K562 (cell line): ENCODE measurements at regions not wholly inside any gene's neighbourhood (a gene's known extent, or its start where the extent isn't known, plus 50 kb on each side); places are given as distances from the start of the nearest gene placed in this dataset.

Experiments used
- ATAC-seq: fragments of 200-7000 bp; cut with Tn5 transposase; 3 replicates; pipeline ENCODE4 v1.9.1; 2020; ENCODE audit warnings: moderate library complexity
- BruUV-seq: library from RNA; stranded (reverse); fragments of 400-500 nt; replicated peaks from 2 replicates; lab custom pipeline; 2021; lab: Mats Ljungman, UMichigan
- CTCF ChIA-PET: fragments of 300-600 bp; formaldehyde crosslinking; extraction: SDS; loops from one replicate; lab custom pipeline; 2021; ENCODE audit warnings: low intra/inter-chr PET ratio; lab: Yijun Ruan, JAX
- POLR2A ChIA-PET: fragments of 300-600, 350-650 bp; sonication (Branson Sonifier 250); formaldehyde crosslinking; extraction: SDS; loops from one replicate; lab custom pipeline; 2021; ENCODE audit warnings: antibody characterized with exemption, inconsistent platforms; lab: Yijun Ruan, JAX
- DNase-seq, 4 experiments: peaks; one replicate each; pipeline versions ENCODE4 v3.0.0 to v3.0.0-alpha.2; 2011 to 2018; ENCODE audit warnings: low spot score in 3 of 4, mixed read lengths in 3 of 4; ENCODE audit errors: extremely low read depth in 1 of 4
- FAIRE-seq: peaks from 2 replicates; lab custom pipeline; 2011; peaks lifted over from hg19 to GRCh38; lab: Jason Lieb, UNC
- H2AFZ ChIP-seq: 2 replicates; pipeline ENCODE4 v1.6.0; 2011; ENCODE audit warnings: low read depth, low read length, control low read depth, inconsistent platforms
- H3K27ac ChIP-seq: fragments of 200-600 bp; 3 replicates; pipeline ENCODE4 v1.8.0; 2011; ENCODE audit warnings: low read depth, mild to moderate bottlenecking, control low read depth, inconsistent platforms, low read length, moderate library complexity, mixed read lengths; ENCODE audit errors: extremely low read depth
- H3K27me3 ChIP-seq, 2 experiments: fragments of 300-600 bp in 1 of 2; 2 replicates in 1 of 2; 3 replicates in 1 of 2; pipeline versions ENCODE4 v1.6.0 to v1.8.0; 2011; ENCODE audit warnings: inconsistent platforms in 2 of 2, low read length in 2 of 2, mild to moderate bottlenecking in 1 of 2, mixed read lengths in 1 of 2, moderate library complexity in 1 of 2; ENCODE audit not compliant: control insufficient read depth in 2 of 2, insufficient read depth in 2 of 2
- H3K36me3 ChIP-seq: fragments of 300-600 bp; 3 replicates; pipeline ENCODE4 v1.8.0; 2011; ENCODE audit warnings: mild to moderate bottlenecking, low read length, inconsistent platforms; ENCODE audit not compliant: control insufficient read depth, insufficient read depth
- H3K4me1 ChIP-seq, 2 experiments: fragments of 200-600 bp in 1 of 2; replicated peaks in 1 of 2; 2 replicates in 1 of 2; 3 replicates in 1 of 2; pipeline versions ENCODE4 v1.5.1 to v1.8.0; 2011; ENCODE audit warnings: inconsistent platforms in 2 of 2, low read length in 2 of 2, mild to moderate bottlenecking in 1 of 2, mixed read lengths in 1 of 2, moderate library complexity in 1 of 2; ENCODE audit not compliant: control insufficient read depth in 2 of 2, insufficient read depth in 2 of 2
- H3K4me2 ChIP-seq: 2 replicates; pipeline ENCODE4 v1.6.1; 2011; ENCODE audit warnings: low read length, control low read depth, inconsistent platforms, mixed read lengths; ENCODE audit not compliant: insufficient read depth
- H3K4me3 ChIP-seq: fragments of 200-600 bp; sonication (generic), shearing (Covaris generic); 2 replicates; pipeline ENCODE4 v1.5.1; 2016; ENCODE audit warnings: control low read depth, inconsistent platforms
- H3K79me2 ChIP-seq: fragments of 200-600 bp; 3 replicates; pipeline ENCODE4 v1.8.0; 2011; ENCODE audit warnings: low read length, inconsistent platforms; ENCODE audit not compliant: control insufficient read depth, insufficient read depth
- H3K9ac ChIP-seq, 2 experiments: 2 replicates each; pipeline versions ENCODE4 v1.6.0 to v1.6.1; 2011; ENCODE audit warnings: low read depth in 2 of 2, low read length in 2 of 2, control low read depth in 1 of 2, inconsistent platforms in 1 of 2, mild to moderate bottlenecking in 1 of 2, mixed read lengths in 1 of 2; ENCODE audit not compliant: insufficient read depth in 1 of 2
- H3K9me1 ChIP-seq: one replicate; pipeline ENCODE4 v1.6.0; 2011; ENCODE audit warnings: inconsistent platforms, mild to moderate bottlenecking, low read length, moderate library complexity; ENCODE audit not compliant: control insufficient read depth, insufficient read depth
- H3K9me3 ChIP-seq: replicated peaks from 2 replicates; pipeline ENCODE4 v1.5.1; 2011; ENCODE audit warnings: low read depth, low read length, inconsistent platforms; ENCODE audit not compliant: control insufficient read depth, insufficient read depth
- H4K20me1 ChIP-seq: replicated peaks from 2 replicates; pipeline ENCODE4 v1.6.1; 2011; ENCODE audit warnings: low read length, inconsistent platforms, mixed read lengths; ENCODE audit not compliant: control insufficient read depth, insufficient read depth
- CBX5 ChIP-seq: IDR thresholded peaks from 2 replicates; pipeline ENCODE4 v1.6.1; 2014; ENCODE audit warnings: low read depth, borderline replicate concordance
- FOXJ3 ChIP-seq: sonication (generic); formaldehyde crosslinking; IDR thresholded peaks from 2 replicates; pipeline ENCODE4 v1.4.0; 2020; ENCODE audit warnings: mild to moderate bottlenecking, missing genetic modification reagents
- LEF1 ChIP-seq: fragments of 450-650 bp; IDR thresholded peaks from 2 replicates; pipeline ENCODE4 v1.6.1; 2016; ENCODE audit warnings: mild to moderate bottlenecking
- NR1H2 ChIP-seq: sonication (generic); formaldehyde crosslinking; IDR thresholded peaks from 2 replicates; pipeline ENCODE4 v1.4.0; 2020; ENCODE audit warnings: mild to moderate bottlenecking, missing genetic modification reagents
- PBX2 ChIP-seq, 2 experiments: IDR thresholded peaks in 1 of 2; conservative IDR thresholded peaks in 1 of 2; 2 replicates each; pipeline ENCODE4 v1.6.1; 2016; ENCODE audit warnings: low read depth in 2 of 2, mild to moderate bottlenecking in 1 of 2, missing compliant biosample characterization in 1 of 2, missing genetic modification characterization in 1 of 2, moderate library complexity in 1 of 2
- ZNF395 ChIP-seq: fragments of 200-800 bp; sonication (Bioruptor generic); IDR thresholded peaks from 2 replicates; pipeline ENCODE4 v1.6.1; 2017; ENCODE audit warnings: missing genetic modification characterization, missing compliant biosample characterization
- ZNF444 ChIP-seq: fragments of 250-450 bp; sonication (Bioruptor Pico); IDR thresholded peaks from 2 replicates; pipeline ENCODE4 v1.4.0; 2020; ENCODE audit warnings: mild to moderate bottlenecking, moderate library complexity
- WGBS: fragments of 100-300 bp; shearing (Covaris generic); methylation state at CpG from one replicate; pipeline ENCODE4 v1.1.6; 2016; ENCODE audit warnings: low coverage, mixed read lengths; ENCODE audit not compliant: insufficient coverage; ENCODE audit errors: missing lambda C conversion rate; 5-methylcytosine and 5-hydroxymethylcytosine counted together
- in situ Hi-C: fragments of 300-500 bp; cut with MboI; formaldehyde crosslinking; loops from 4 replicates; pipeline ENCODE4 v1.15.0; 2018; ENCODE audit warnings: inconsistent platforms, mixed read lengths
- intact Hi-C: fragments of 100-400 bp; cut with micrococcal nuclease; formaldehyde crosslinking; loops from 2 replicates; pipeline ENCODE4 v1.14.2; 2022

DNA sequence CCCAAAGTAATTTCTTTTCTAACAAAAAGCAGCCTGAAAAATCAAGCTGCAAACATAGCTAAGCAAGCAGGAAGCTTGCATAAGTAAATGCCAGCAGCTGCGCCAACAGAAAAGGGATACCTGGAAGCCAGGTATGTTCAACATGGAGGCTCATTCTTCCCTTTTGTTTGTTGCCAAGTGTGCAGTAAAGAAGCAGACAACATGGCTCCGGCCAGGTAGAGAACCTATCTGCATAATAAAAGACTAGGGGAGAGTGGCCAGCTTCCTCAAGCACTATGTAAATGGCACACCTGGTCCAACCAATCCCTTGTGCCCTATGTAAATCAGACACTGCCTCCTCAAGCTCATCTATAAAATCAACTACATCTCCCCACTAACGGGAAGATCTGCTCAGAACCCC, 1407.0 kb downstream of the CDH11 start (continued):
- TF ChIP-seq LEF1 = no peak
- no peak for TF ChIP-seq ZNF444 (CRISPR knock-in tag)
- TF ChIP-seq ZNF395 (CRISPR knock-in tag) = no peak
- TF ChIP-seq FOXJ3 (CRISPR knock-in tag) = no peak
- TF ChIP-seq CBX5 = no peak

DNA sequence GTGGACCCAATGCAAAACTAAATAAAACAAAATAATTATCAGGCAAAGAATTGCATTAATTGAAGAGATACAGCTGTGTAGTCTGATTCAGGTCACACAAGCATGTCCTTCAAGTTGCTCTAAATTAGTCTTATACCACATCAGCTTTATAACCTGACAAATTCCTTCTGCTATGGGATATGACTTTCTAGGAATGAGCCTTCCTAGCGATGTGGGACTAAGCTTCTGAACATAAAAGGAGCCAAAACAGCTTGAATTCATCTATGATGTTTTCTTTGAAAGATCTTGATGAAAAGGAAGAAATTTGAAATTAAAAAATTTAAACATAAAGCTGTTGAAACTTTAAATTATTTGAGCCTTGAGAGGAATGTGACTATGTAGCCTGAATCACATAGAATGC, 1409.1 kb downstream of the CDH11 start:
- no peak for TF ChIP-seq NR1H2 (CRISPR knock-in tag)
- no peak for TF ChIP-seq PBX2 (CRISPR knock-in tag; IDR thresholded peaks at IDR 0.05; ENCODE audit: low read depth)
- TF ChIP-seq PBX2 (tag; conservative IDR thresholded peaks at IDR 0.05; ENCODE audit: low read depth) = no peak
- TF ChIP-seq, all 486 proteins: peak for 0
- FAIRE-seq (no peak), DNase-seq (no peak), ATAC-seq (no peak)
- Histone ChIP-seq H4K20me1 (no peaks in the 10 kb centered on the region), H3K9me1 (no peaks in the 10 kb centered on the region), H3K4me2 (no peak overlapping the region), H3K9me3 (no peaks in the 10 kb centered on the region), H3K36me3 (no peaks in the 10 kb centered on the region), H3K9ac (no peak overlapping the region), H3K79me2 (no peaks in the 10 kb centered on the region), H2AFZ (no peak overlapping the region), H3K4me1 (no peaks in the 10 kb centered on the region), H3K27ac (no peak overlapping the region), H3K27me3 (no peaks in the 10 kb centered on the region), H3K4me3 (no peak overlapping the region)
- 0% methylated on average over 1 of the region's 1 CpG for WGBS
- no TSS peak for BruUV-seq
- ChIA-PET CTCF (no interaction called here), POLR2A (no interaction called here)
- in situ Hi-C loops = no loop called here
- intact Hi-C loops = no loop called here
